K562 (cell line): ENCODE measurements at regions not wholly inside any gene's neighbourhood (a gene's known extent, or its start where the extent isn't known, plus 50 kb on each side); places are given as distances from the start of the nearest gene placed in this dataset.
"Not testable (repeated sequence)": the region's sequence is repeated elsewhere in the genome, so short reads cannot be mapped to it uniquely, and the experiment has no call there.

Experiments used
- ATAC-seq: fragments of 200-7000 bp; cut with Tn5 transposase; 3 replicates; pipeline ENCODE4 v1.9.1; 2020; ENCODE audit warnings: moderate library complexity
- BruUV-seq: library from RNA; stranded (reverse); fragments of 400-500 nt; replicated peaks from 2 replicates; lab custom pipeline; 2021; lab: Mats Ljungman, UMichigan
- CTCF ChIA-PET: fragments of 300-600 bp; formaldehyde crosslinking; extraction: SDS; loops from one replicate; lab custom pipeline; 2021; ENCODE audit warnings: low intra/inter-chr PET ratio; lab: Yijun Ruan, JAX
- POLR2A ChIA-PET: fragments of 300-600, 350-650 bp; sonication (Branson Sonifier 250); formaldehyde crosslinking; extraction: SDS; loops from one replicate; lab custom pipeline; 2021; ENCODE audit warnings: antibody characterized with exemption, inconsistent platforms; lab: Yijun Ruan, JAX
- DNase-seq, 4 experiments: peaks; one replicate each; pipeline versions ENCODE4 v3.0.0 to v3.0.0-alpha.2; 2011 to 2018; ENCODE audit warnings: low spot score in 3 of 4, mixed read lengths in 3 of 4; ENCODE audit errors: extremely low read depth in 1 of 4
- FAIRE-seq: peaks from 2 replicates; lab custom pipeline; 2011; peaks lifted over from hg19 to GRCh38; lab: Jason Lieb, UNC
- H2AFZ ChIP-seq: 2 replicates; pipeline ENCODE4 v1.6.0; 2011; ENCODE audit warnings: low read depth, low read length, control low read depth, inconsistent platforms
- H3K27ac ChIP-seq: fragments of 200-600 bp; 3 replicates; pipeline ENCODE4 v1.8.0; 2011; ENCODE audit warnings: low read depth, mild to moderate bottlenecking, control low read depth, inconsistent platforms, low read length, moderate library complexity, mixed read lengths; ENCODE audit errors: extremely low read depth
- H3K27me3 ChIP-seq, 2 experiments: fragments of 300-600 bp in 1 of 2; 2 replicates in 1 of 2; 3 replicates in 1 of 2; pipeline versions ENCODE4 v1.6.0 to v1.8.0; 2011; ENCODE audit warnings: inconsistent platforms in 2 of 2, low read length in 2 of 2, mild to moderate bottlenecking in 1 of 2, mixed read lengths in 1 of 2, moderate library complexity in 1 of 2; ENCODE audit not compliant: control insufficient read depth in 2 of 2, insufficient read depth in 2 of 2
- H3K36me3 ChIP-seq: fragments of 300-600 bp; 3 replicates; pipeline ENCODE4 v1.8.0; 2011; ENCODE audit warnings: mild to moderate bottlenecking, low read length, inconsistent platforms; ENCODE audit not compliant: control insufficient read depth, insufficient read depth
- H3K4me1 ChIP-seq, 2 experiments: fragments of 200-600 bp in 1 of 2; replicated peaks in 1 of 2; 2 replicates in 1 of 2; 3 replicates in 1 of 2; pipeline versions ENCODE4 v1.5.1 to v1.8.0; 2011; ENCODE audit warnings: inconsistent platforms in 2 of 2, low read length in 2 of 2, mild to moderate bottlenecking in 1 of 2, mixed read lengths in 1 of 2, moderate library complexity in 1 of 2; ENCODE audit not compliant: control insufficient read depth in 2 of 2, insufficient read depth in 2 of 2
- H3K4me2 ChIP-seq: 2 replicates; pipeline ENCODE4 v1.6.1; 2011; ENCODE audit warnings: low read length, control low read depth, inconsistent platforms, mixed read lengths; ENCODE audit not compliant: insufficient read depth
- H3K4me3 ChIP-seq: fragments of 200-600 bp; sonication (generic), shearing (Covaris generic); 2 replicates; pipeline ENCODE4 v1.5.1; 2016; ENCODE audit warnings: control low read depth, inconsistent platforms
- H3K79me2 ChIP-seq: fragments of 200-600 bp; 3 replicates; pipeline ENCODE4 v1.8.0; 2011; ENCODE audit warnings: low read length, inconsistent platforms; ENCODE audit not compliant: control insufficient read depth, insufficient read depth
- H3K9ac ChIP-seq, 2 experiments: 2 replicates each; pipeline versions ENCODE4 v1.6.0 to v1.6.1; 2011; ENCODE audit warnings: low read depth in 2 of 2, low read length in 2 of 2, control low read depth in 1 of 2, inconsistent platforms in 1 of 2, mild to moderate bottlenecking in 1 of 2, mixed read lengths in 1 of 2; ENCODE audit not compliant: insufficient read depth in 1 of 2
- H3K9me1 ChIP-seq: one replicate; pipeline ENCODE4 v1.6.0; 2011; ENCODE audit warnings: inconsistent platforms, mild to moderate bottlenecking, low read length, moderate library complexity; ENCODE audit not compliant: control insufficient read depth, insufficient read depth
- H3K9me3 ChIP-seq: replicated peaks from 2 replicates; pipeline ENCODE4 v1.5.1; 2011; ENCODE audit warnings: low read depth, low read length, inconsistent platforms; ENCODE audit not compliant: control insufficient read depth, insufficient read depth
- H4K20me1 ChIP-seq: replicated peaks from 2 replicates; pipeline ENCODE4 v1.6.1; 2011; ENCODE audit warnings: low read length, inconsistent platforms, mixed read lengths; ENCODE audit not compliant: control insufficient read depth, insufficient read depth
- C11orf30 ChIP-seq: fragments of 450-650 bp; IDR thresholded peaks from 2 replicates; pipeline ENCODE4 v1.6.1; 2016; ENCODE audit warnings: low read depth, mild to moderate bottlenecking
- CEBPB ChIP-seq: fragments of 450-650 bp; IDR thresholded peaks from 2 replicates; pipeline ENCODE4 v1.6.1; 2016; ENCODE audit warnings: missing genetic modification characterization, missing compliant biosample characterization
- CEBPG ChIP-seq, 3 experiments: fragments of 200-800 bp in 1 of 3; sonication (Bioruptor generic) in 1 of 3; sonication (generic) in 1 of 3; formaldehyde crosslinking in 1 of 3; IDR thresholded peaks in 2 of 3; conservative IDR thresholded peaks in 1 of 3; 2 replicates each; pipeline versions ENCODE4 v1.6.1 to v1.8.0; 2016 to 2022; ENCODE audit warnings: missing compliant biosample characterization in 2 of 3, missing genetic modification characterization in 2 of 3, mild to moderate bottlenecking in 1 of 3, missing genetic modification reagents in 1 of 3
- EP300 ChIP-seq: IDR thresholded peaks from 2 replicates; pipeline ENCODE4 v1.6.1; 2012; ENCODE audit warnings: low read length, improper control_type of control experiment
- NFE2 ChIP-seq: IDR thresholded peaks from 2 replicates; pipeline ENCODE4 v1.6.1; 2014; ENCODE audit warnings: antibody characterized with exemption, low read depth
- TRIM24 ChIP-seq, 2 experiments: fragments of 450-650 bp; IDR thresholded peaks; 2 replicates each; pipeline ENCODE4 v1.6.1; 2016
- ZNF316 ChIP-seq: fragments of 450-650 bp; IDR thresholded peaks from 2 replicates; pipeline ENCODE4 v1.6.1; 2016
- ZNF384 ChIP-seq: IDR thresholded peaks from 2 replicates; pipeline ENCODE4 v1.6.1; 2012; ENCODE audit warnings: low read depth, low read length, improper control_type of control experiment
- WGBS: fragments of 100-300 bp; shearing (Covaris generic); methylation state at CpG from one replicate; pipeline ENCODE4 v1.1.6; 2016; ENCODE audit warnings: low coverage, mixed read lengths; ENCODE audit not compliant: insufficient coverage; ENCODE audit errors: missing lambda C conversion rate; 5-methylcytosine and 5-hydroxymethylcytosine counted together
- in situ Hi-C: fragments of 300-500 bp; cut with MboI; formaldehyde crosslinking; loops from 4 replicates; pipeline ENCODE4 v1.15.0; 2018; ENCODE audit warnings: inconsistent platforms, mixed read lengths
- intact Hi-C: fragments of 100-400 bp; cut with micrococcal nuclease; formaldehyde crosslinking; loops from 2 replicates; pipeline ENCODE4 v1.14.2; 2022
- TF ChIP-seq, protein P1 (sequence below), 2 experiments: fragments of 450-650 bp in 1 of 2; sonication (generic) in 1 of 2; formaldehyde crosslinking in 1 of 2; IDR thresholded peaks in 1 of 2; conservative IDR thresholded peaks in 1 of 2; 2 replicates each; pipeline versions ENCODE4 v1.6.1 to v1.8.1; 2016 to 2023; ENCODE audit warnings: mild to moderate bottlenecking in 2 of 2, moderate library complexity in 2 of 2, inconsistent platforms in 1 of 2, missing genetic modification reagents in 1 of 2

DNA sequence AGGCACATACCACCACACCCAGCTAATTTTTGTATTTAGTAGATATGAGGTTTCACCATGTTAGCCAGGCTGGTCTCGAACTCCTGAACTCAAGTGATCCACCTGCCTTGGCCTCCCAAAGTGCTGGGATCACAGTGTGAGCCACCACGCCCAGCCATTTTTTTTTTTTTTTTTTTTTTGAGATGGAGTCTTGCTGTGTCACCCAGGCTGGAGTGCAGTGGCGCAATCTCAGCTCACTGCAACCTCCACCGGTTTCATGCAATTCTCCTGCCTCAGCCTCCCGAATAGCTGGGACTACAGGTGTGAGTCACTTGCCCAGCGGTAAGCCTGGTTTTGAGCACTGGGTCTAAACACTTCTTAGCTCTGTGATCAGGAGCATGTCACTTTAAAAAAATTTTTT is 84.3 kb upstream of the ATF7IP2 start:
- TF ChIP-seq CEBPB (peak; percentile 86), TRIM24 (IDR thresholded peaks at IDR 0.05) (peak; percentile 59 to 76; a peak in 3 of 4 replicates), NFE2 (0 out of 2 replicates have a peak, but pooled peaks have one; percentile 18), CEBPG (CRISPR knock-in tag; IDR thresholded peaks at IDR 0.05) (peak; percentile 50; the same call in 1 of the 2 replicates), CEBPG (tag; conservative IDR thresholded peaks at IDR 0.05 in 1 of 2, IDR thresholded peaks at IDR 0.05 in 1 of 2) (peak in 1 of 2 experiments; percentile 55; a peak in 1 of 4 replicates), ZNF384 (peak; percentile 77), ZNF316 (peak; percentile 47; the same call in 1 of the 2 replicates), C11orf30 (peak; percentile 48; the same call in 1 of the 2 replicates), EP300 (peak; percentile 5; the same call in 1 of the 2 replicates)
- TF ChIP-seq, protein P1, sequence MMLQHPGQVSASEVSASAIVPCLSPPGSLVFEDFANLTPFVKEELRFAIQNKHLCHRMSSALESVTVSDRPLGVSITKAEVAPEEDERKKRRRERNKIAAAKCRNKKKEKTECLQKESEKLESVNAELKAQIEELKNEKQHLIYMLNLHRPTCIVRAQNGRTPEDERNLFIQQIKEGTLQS (IDR thresholded peaks at IDR 0.05) = peak; percentile 13; the same call in 1 of the 2 replicates
- TF ChIP-seq, protein P1 (CRISPR knock-in tag; conservative IDR thresholded peaks at IDR 0.05) = not testable (repeated sequence)
- TF ChIP-seq, all 486 proteins: peak for 9; not testable (repeated sequence) for 477
- ATAC-seq = peak; percentile 55
- H3K27me3 ChIP-seq, BruUV-seq, H2AFZ ChIP-seq, H3K4me3 ChIP-seq, CTCF ChIA-PET, H3K9ac ChIP-seq, H3K4me1 ChIP-seq, DNase-seq, H4K20me1 ChIP-seq, H3K9me3 ChIP-seq, intact Hi-C loops, in situ Hi-C loops, FAIRE-seq, H3K27ac ChIP-seq, H3K4me2 ChIP-seq, H3K79me2 ChIP-seq, H3K36me3 ChIP-seq, H3K9me1 ChIP-seq: not testable (repeated sequence)
- WGBS = 43% methylated on average over 6 of the region's 6 CpGs
- POLR2A ChIA-PET = interaction anchor here (0.7 kb wide), 1 partner anchor 39 kb away, joined by 3 read pairs; no protein-coding TSS in a partner anchor
